GM12875 (cell line): ENCODE measurements at regions not wholly inside any gene's neighbourhood (a gene's known extent, or its start where the extent isn't known, plus 50 kb on each side); places are given as distances from the start of the nearest gene placed in this dataset.

Experiments
- H3K4me3 ChIP-seq: one replicate; pipeline ENCODE4 v1.5.1; 2011; ENCODE audit warnings: low read depth, low read length, control low read depth
- CTCF ChIP-seq: IDR thresholded peaks from 2 replicates; pipeline ENCODE4 v1.5.1; 2011; ENCODE audit warnings: low read depth, mild to moderate bottlenecking, control low read depth, inconsistent platforms, low read length, moderate library complexity, borderline replicate concordance; ENCODE audit not compliant: insufficient read depth

- no peak for TF ChIP-seq CTCF
- H3K4me3 ChIP-seq = no peak overlapping the region
Observed at GRCh38 chr7:25037325-25037724, 57.3 kb upstream of the OSBPL3 start.

- TF ChIP-seq CTCF = no peak
- no peak overlapping the region for H3K4me3 ChIP-seq
Observed at GRCh38 chr7:25035274-25035673, 55.3 kb upstream of the OSBPL3 start.

GRCh38 chr7:25034136-25034535, 54.2 kb upstream of the OSBPL3 start:
- no peak for TF ChIP-seq CTCF
- H3K4me3 ChIP-seq = no peak overlapping the region

- no peak for TF ChIP-seq CTCF
Observed at GRCh38 chr7:25032774-25033743, 53.1 kb upstream of the OSBPL3 start.

GRCh38 chr7:25031432-25031831, 51.5 kb upstream of the OSBPL3 start:
- H3K4me3 ChIP-seq = no peak overlapping the region
- 0 out of 2 replicates have a peak, but pooled peaks have one; percentile 29 for TF ChIP-seq CTCF

More at GRCh38 chr7:25032774-25033743, 53.1 kb upstream of the OSBPL3 start:
- H3K4me3 ChIP-seq = no peak overlapping the region

- TF ChIP-seq CTCF = no peak
- no peak overlapping the region for H3K4me3 ChIP-seq
Observed at GRCh38 chr7:25031007-25031406, 51.0 kb upstream of the OSBPL3 start.
